ENCODE measurements at regions not wholly inside any gene's neighbourhood (a gene's known extent, or its start where the extent isn't known, plus 50 kb on each side); places are given as distances from the start of the nearest gene placed in this dataset.

DNA sequence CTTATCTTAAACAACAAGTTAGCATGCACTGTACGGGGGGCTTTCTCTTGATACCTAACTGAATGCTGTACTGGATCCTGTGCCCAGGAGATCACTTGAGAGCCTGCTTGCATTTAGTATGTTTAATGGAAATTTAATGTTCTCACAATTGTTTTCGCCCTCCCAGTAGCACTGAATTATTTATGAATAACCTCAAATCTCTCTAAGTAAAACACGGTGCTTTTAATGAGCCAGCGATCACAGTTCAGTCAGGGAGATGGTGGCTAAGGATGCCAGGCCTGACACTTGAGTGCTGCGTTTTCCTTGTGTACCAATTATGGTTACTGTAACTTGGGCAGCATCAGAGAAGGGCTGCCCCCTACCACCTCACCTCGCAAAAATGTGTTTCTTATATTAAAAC, 115.5 kb upstream of the ADARB2 start:
- 94% methylated on average over 5 to 6 of the region's 6 CpGs for WGBS, 2 experiments
- Histone ChIP-seq H3K27me3 (ENCODE audit: control insufficient read depth, insufficient read depth, low read length, poor library complexity, severe bottlenecking) (no peaks in the 10 kb centered on the region), H3K4me1 (ENCODE audit: control insufficient read depth, insufficient read depth, low read length) (no peaks in the 10 kb centered on the region), H3K4me3 (ENCODE audit: insufficient read depth, low read depth, low read length) (no peak overlapping the region), H3K9me3 (ENCODE audit: control insufficient read depth, low read length) (no peaks in the 10 kb centered on the region), H3K36me3 (ENCODE audit: control insufficient read depth, insufficient read depth, low read length) (no peaks in the 10 kb centered on the region), H3K27ac (ENCODE audit: insufficient read depth, low read depth, low read length, poor library complexity, severe bottlenecking) (no peak overlapping the region)

DNA sequence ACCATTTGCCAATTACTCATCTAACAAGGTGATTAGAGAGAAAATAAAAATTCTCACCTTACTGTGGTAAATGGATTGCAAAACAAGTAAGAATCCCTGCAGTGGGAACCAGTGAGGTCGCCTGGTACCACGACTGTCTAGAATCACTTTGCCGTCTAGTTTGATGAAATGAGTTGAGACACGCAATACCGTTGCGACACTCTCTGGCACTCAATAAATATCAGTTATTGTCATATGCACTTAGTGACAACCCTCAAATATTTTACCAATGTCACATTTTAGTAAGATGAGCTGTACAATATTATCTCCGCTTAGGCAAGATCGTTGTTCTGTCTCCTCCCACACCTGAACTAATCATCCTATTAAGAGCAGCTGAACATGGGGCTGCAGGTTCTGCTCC, 114.4 kb upstream of the ADARB2 start:
- 97% methylated on average over 8 of the region's 8 CpGs for WGBS, 2 experiments
- Histone ChIP-seq H3K36me3 (ENCODE audit: control insufficient read depth, insufficient read depth, low read length) (no peaks in the 10 kb centered on the region), H3K27me3 (ENCODE audit: control insufficient read depth, insufficient read depth, low read length, poor library complexity, severe bottlenecking) (no peaks in the 10 kb centered on the region)

DNA sequence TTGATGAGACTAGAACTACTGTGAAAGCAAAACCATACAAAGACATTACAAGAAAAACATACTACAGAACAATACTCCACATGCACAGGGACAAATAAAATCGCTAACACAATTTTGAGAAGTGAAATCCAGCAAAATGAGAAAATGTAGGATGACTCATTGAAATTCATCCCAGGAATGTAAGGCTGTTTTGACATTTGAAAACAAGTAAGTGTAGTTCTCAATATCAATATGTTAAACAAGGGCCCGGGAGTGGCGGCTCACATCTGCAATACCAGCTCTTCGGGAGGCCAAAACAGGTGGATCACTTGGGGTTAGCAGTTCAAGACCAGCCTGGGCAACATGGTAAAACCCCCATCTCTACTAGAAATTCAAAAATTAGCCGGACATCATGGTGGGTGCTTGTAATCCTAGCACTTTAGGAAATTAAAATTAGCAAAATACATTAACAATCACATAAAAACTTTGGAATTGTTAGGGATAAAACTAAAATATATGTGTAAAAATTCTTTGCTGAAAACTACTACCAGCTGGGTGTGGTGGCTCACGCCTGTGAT, 113.7 kb upstream of the ADARB2 start:
- no peak overlapping the region for H3K4me3 ChIP-seq (ENCODE audit: insufficient read depth, low read depth, low read length)
- H3K36me3 ChIP-seq (ENCODE audit: control insufficient read depth, insufficient read depth, low read length): no peaks in the 10 kb centered on the region
- no peaks in the 10 kb centered on the region for H3K4me1 ChIP-seq (ENCODE audit: control insufficient read depth, insufficient read depth, low read length)
- H3K27me3 ChIP-seq (ENCODE audit: control insufficient read depth, insufficient read depth, low read length, poor library complexity, severe bottlenecking): no peaks in the 10 kb centered on the region
- WGBS, 2 experiments: 77 to 81% methylated on average over 5 to 6 of the region's 6 CpGs
- H3K27ac ChIP-seq (ENCODE audit: insufficient read depth, low read depth, low read length, poor library complexity, severe bottlenecking): no peak overlapping the region
- H3K9me3 ChIP-seq (ENCODE audit: control insufficient read depth, low read length): no peaks in the 10 kb centered on the region

More for the DNA sequence above, 114.4 kb upstream of the ADARB2 start:
- Histone ChIP-seq H3K27ac (ENCODE audit: insufficient read depth, low read depth, low read length, poor library complexity, severe bottlenecking) (no peak overlapping the region), H3K4me3 (ENCODE audit: insufficient read depth, low read depth, low read length) (no peak overlapping the region), H3K4me1 (ENCODE audit: control insufficient read depth, insufficient read depth, low read length) (no peaks in the 10 kb centered on the region), H3K9me3 (ENCODE audit: control insufficient read depth, low read length) (no peaks in the 10 kb centered on the region)

DNA sequence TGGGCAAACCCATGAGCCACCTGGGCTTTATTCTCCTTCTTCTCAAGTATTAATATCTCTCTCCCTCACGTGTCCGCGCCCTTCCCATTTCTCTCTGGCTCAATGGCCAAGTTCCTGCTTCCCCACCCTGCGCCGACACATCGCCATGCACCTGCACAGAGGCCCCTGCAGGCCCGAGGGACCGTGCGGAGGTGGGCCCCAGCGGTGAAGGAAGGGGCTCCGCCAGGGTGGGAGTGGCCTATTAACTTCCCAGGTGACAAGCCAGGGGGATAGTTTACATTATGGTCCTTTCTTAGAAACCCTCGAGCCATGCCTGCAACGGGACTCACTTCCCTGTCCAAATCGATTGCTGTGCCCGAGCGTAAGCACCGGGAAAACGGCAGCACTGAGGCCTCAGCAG, 110.0 kb upstream of the ADARB2 start:
- no peaks in the 10 kb centered on the region for H3K27me3 ChIP-seq (ENCODE audit: control insufficient read depth, insufficient read depth, low read length, poor library complexity, severe bottlenecking)
- 96 to 97% methylated on average over 18 of the region's 18 CpGs for WGBS, 2 experiments
- H3K36me3 ChIP-seq (ENCODE audit: control insufficient read depth, insufficient read depth, low read length): no peaks in the 10 kb centered on the region
- no peak overlapping the region for H3K27ac ChIP-seq (ENCODE audit: insufficient read depth, low read depth, low read length, poor library complexity, severe bottlenecking)
- H3K4me1 ChIP-seq (ENCODE audit: control insufficient read depth, insufficient read depth, low read length): no peaks in the 10 kb centered on the region
- no peaks in the 10 kb centered on the region for H3K9me3 ChIP-seq (ENCODE audit: control insufficient read depth, low read length)
- no peak overlapping the region for H3K4me3 ChIP-seq (ENCODE audit: insufficient read depth, low read depth, low read length)

DNA sequence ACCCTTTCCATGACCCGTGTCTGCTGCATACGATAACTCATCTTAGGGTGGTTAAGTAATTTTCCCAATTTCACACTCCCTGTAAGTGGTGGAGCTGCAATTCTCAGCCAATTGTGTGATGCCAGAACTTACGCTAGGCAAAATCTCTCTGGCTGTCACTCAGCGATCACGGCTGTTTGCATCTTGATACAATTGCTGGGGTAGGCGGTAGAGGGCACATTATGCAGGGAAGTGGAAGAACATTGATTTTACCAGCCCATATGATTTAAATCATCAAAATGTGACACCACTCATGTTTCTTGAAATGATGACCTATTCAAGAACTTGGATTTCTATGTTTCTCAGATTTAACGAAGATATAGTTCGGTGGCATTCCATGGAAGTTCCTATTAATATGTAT, 108.7 kb upstream of the ADARB2 start:
- Histone ChIP-seq H3K27ac (ENCODE audit: insufficient read depth, low read depth, low read length, poor library complexity, severe bottlenecking) (no peak overlapping the region), H3K4me3 (ENCODE audit: insufficient read depth, low read depth, low read length) (no peak overlapping the region), H3K27me3 (ENCODE audit: control insufficient read depth, insufficient read depth, low read length, poor library complexity, severe bottlenecking) (no peaks in the 10 kb centered on the region), H3K36me3 (ENCODE audit: control insufficient read depth, insufficient read depth, low read length) (no peaks in the 10 kb centered on the region), H3K9me3 (ENCODE audit: control insufficient read depth, low read length) (no peaks in the 10 kb centered on the region), H3K4me1 (ENCODE audit: control insufficient read depth, insufficient read depth, low read length) (no peaks in the 10 kb centered on the region)
- 90 to 94% methylated on average over 8 of the region's 8 CpGs for WGBS, 2 experiments

DNA sequence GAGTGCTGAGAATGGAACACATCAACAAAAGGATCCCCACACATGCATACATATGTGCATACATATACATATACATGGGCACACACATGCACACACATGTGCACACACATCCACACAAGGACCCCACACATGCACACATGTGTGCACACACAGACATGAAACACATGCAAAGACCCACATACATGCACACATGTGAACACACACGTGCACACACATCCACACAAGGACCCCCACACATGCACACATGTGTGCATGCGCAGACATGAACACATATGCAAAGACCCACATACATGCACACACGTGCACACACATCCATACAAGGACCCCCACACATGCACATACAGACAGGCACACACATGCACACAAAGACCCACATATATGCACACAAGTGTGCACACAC, 104.4 kb upstream of the ADARB2 start:
- no peaks in the 10 kb centered on the region for H3K27me3 ChIP-seq (ENCODE audit: control insufficient read depth, insufficient read depth, low read length, poor library complexity, severe bottlenecking)
- WGBS, 2 experiments: 70 to 78% methylated on average over 3 of the region's 3 CpGs
- H3K27ac ChIP-seq (ENCODE audit: insufficient read depth, low read depth, low read length, poor library complexity, severe bottlenecking): no peak overlapping the region
- H3K9me3 ChIP-seq (ENCODE audit: control insufficient read depth, low read length): no peaks in the 10 kb centered on the region
- no peaks in the 10 kb centered on the region for H3K36me3 ChIP-seq (ENCODE audit: control insufficient read depth, insufficient read depth, low read length)
- no peaks in the 10 kb centered on the region for H3K4me1 ChIP-seq (ENCODE audit: control insufficient read depth, insufficient read depth, low read length)
- no peak overlapping the region for H3K4me3 ChIP-seq (ENCODE audit: insufficient read depth, low read depth, low read length)

DNA sequence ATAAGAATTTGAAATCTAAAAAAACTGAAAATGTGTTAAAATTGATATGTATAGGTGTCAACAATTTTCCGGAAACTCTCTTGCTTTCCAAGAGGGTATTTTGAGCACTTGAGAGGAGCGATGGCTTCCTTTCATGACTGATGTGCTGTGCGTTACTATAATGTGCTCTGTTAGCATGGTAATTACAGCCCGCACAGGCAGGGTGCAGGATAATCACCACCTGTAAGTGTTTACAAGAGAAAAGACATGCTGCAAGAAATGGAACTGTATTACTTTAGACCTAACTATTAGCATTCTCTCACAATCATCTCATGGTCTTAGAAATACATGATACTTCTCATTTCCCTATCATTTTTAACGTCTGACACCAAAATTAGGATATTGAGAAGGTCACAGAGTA, 92.4 kb upstream of the ADARB2 start:
- no peaks in the 10 kb centered on the region for H3K4me1 ChIP-seq (ENCODE audit: control insufficient read depth, insufficient read depth, low read length)
- no peaks in the 10 kb centered on the region for H3K9me3 ChIP-seq (ENCODE audit: control insufficient read depth, low read length)
- H3K36me3 ChIP-seq (ENCODE audit: control insufficient read depth, insufficient read depth, low read length): no peaks in the 10 kb centered on the region
- no peak overlapping the region for H3K27ac ChIP-seq (ENCODE audit: insufficient read depth, low read depth, low read length, poor library complexity, severe bottlenecking)
- no peak overlapping the region for H3K4me3 ChIP-seq (ENCODE audit: insufficient read depth, low read depth, low read length)
- no peaks in the 10 kb centered on the region for H3K27me3 ChIP-seq (ENCODE audit: control insufficient read depth, insufficient read depth, low read length, poor library complexity, severe bottlenecking)
- WGBS, 2 experiments: 76 to 84% methylated on average over 5 of the region's 5 CpGs

DNA sequence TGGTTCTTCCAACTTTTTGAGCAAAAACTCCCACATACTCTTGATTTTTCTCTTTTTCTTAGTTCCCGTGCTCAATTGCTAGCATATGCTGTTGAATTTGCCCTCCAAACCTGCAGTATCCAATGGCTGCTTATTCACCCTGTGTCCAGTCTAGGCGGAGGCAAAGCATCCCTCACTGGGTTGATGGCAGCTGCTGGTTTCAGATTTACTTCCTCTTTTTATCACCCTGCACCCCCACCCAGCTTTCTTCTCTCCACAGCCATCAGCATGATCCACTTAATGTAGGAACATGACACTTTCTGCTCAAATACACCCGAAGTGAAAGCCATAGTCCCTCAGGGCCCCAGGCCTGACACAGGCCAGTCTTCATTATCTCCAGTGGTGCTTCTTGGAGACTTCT, 87.6 kb upstream of the ADARB2 start:
- Histone ChIP-seq H3K36me3 (ENCODE audit: control insufficient read depth, insufficient read depth, low read length) (no peaks in the 10 kb centered on the region), H3K27ac (ENCODE audit: insufficient read depth, low read depth, low read length, poor library complexity, severe bottlenecking) (no peak overlapping the region), H3K27me3 (ENCODE audit: control insufficient read depth, insufficient read depth, low read length, poor library complexity, severe bottlenecking) (no peaks in the 10 kb centered on the region), H3K9me3 (ENCODE audit: control insufficient read depth, low read length) (no peaks in the 10 kb centered on the region), H3K4me3 (ENCODE audit: insufficient read depth, low read depth, low read length) (no peak overlapping the region), H3K4me1 (ENCODE audit: control insufficient read depth, insufficient read depth, low read length) (no peaks in the 10 kb centered on the region)
- 87 to 94% methylated on average over 3 of the region's 3 CpGs for WGBS, 2 experiments

DNA sequence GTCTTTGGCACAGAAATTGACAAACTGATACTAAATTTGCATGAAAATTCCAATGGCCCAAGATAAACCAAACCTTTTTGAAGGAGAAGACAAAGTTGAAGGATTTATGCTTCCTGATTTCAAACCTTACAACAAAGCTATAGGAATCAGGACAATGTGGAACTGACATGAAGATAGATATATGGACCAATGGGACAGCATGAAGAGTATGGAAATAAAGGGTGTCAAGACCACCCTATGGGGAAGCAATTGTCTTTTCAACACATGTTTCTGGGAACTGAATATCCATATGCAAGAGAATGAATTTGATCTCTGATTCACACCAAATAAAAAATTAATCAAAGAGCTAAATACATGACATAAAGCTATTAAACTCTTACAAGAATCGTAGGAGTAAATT, 77.2 kb upstream of the ADARB2 start:
- no peaks in the 10 kb centered on the region for H3K27me3 ChIP-seq (ENCODE audit: control insufficient read depth, insufficient read depth, low read length, poor library complexity, severe bottlenecking)
- H3K4me3 ChIP-seq (ENCODE audit: insufficient read depth, low read depth, low read length): no peak overlapping the region
- H3K27ac ChIP-seq (ENCODE audit: insufficient read depth, low read depth, low read length, poor library complexity, severe bottlenecking): no peak overlapping the region
- no CpG with 5 or more reads among the region's 1 CpG for whole genome bisulfite sequencing, 2 experiments
- no peaks in the 10 kb centered on the region for H3K4me1 ChIP-seq (ENCODE audit: control insufficient read depth, insufficient read depth, low read length)
- no peaks in the 10 kb centered on the region for H3K9me3 ChIP-seq (ENCODE audit: control insufficient read depth, low read length)
- H3K36me3 ChIP-seq (ENCODE audit: control insufficient read depth, insufficient read depth, low read length): no peaks in the 10 kb centered on the region

DNA sequence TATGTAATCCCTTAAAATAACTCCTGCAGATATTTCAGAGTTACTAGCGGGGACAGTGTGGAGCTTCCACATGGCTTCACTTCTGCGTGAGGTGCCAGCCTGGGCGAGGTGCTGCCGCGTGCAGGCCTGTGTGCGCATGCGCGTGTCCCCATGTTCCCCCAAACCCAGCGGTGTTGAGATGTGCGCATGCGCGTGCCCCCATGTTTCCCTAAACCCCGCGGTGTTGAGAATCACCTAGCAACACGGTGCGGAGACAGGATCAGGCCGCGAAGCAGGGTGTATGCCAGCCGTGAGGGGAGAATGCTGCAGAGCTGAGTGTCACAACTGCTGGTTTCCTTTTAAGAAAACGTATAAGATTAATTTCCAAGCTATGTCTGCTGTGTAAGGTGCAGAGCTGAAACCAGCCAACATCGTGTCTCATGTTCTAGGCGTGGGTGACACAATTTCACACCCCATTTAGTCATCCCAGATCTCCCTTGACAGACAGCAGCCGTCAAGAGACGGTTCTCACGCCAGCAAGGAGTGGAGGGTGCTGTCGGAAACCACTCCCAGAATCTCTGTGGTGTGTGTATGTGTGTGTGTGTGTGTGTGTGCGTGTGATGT, 71.9 kb upstream of the ADARB2 start:
- Histone ChIP-seq H3K9me3 (ENCODE audit: control insufficient read depth, low read length) (no peaks in the 10 kb centered on the region), H3K36me3 (ENCODE audit: control insufficient read depth, insufficient read depth, low read length) (no peaks in the 10 kb centered on the region), H3K27me3 (ENCODE audit: control insufficient read depth, insufficient read depth, low read length, poor library complexity, severe bottlenecking) (no peaks in the 10 kb centered on the region), H3K27ac (ENCODE audit: insufficient read depth, low read depth, low read length, poor library complexity, severe bottlenecking) (no peak overlapping the region), H3K4me1 (ENCODE audit: control insufficient read depth, insufficient read depth, low read length) (no peaks in the 10 kb centered on the region), H3K4me3 (ENCODE audit: insufficient read depth, low read depth, low read length) (no peak overlapping the region)
- 94% methylated on average over 27 of the region's 27 CpGs for WGBS, 2 experiments

DNA sequence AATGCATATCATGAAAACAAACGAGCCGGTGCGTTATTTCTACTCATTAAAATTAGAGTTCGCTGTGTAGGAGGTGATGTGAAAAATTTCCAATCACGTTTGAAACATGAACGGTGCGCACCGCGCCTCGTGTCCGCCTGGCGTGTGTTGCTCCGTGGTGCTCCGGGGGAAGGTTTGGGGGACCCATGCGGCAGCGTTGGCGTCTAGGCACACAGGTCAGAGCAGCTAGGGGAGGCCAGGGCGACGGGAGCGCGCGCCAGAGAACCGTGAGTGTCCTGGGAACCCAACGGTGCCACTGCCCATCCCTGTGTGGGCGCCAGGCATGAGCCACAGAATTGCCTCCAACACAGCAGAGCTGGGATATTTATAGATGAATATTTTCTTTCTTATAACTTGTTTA, 70.6 kb upstream of the ADARB2 start:
- Histone ChIP-seq H3K4me3 (ENCODE audit: insufficient read depth, low read depth, low read length) (no peak overlapping the region), H3K27ac (ENCODE audit: insufficient read depth, low read depth, low read length, poor library complexity, severe bottlenecking) (no peak overlapping the region), H3K27me3 (ENCODE audit: control insufficient read depth, insufficient read depth, low read length, poor library complexity, severe bottlenecking) (no peaks in the 10 kb centered on the region), H3K36me3 (ENCODE audit: control insufficient read depth, insufficient read depth, low read length) (no peaks in the 10 kb centered on the region), H3K4me1 (ENCODE audit: control insufficient read depth, insufficient read depth, low read length) (no peaks in the 10 kb centered on the region), H3K9me3 (ENCODE audit: control insufficient read depth, low read length) (no peaks in the 10 kb centered on the region)
- WGBS, 2 experiments: 94 to 95% methylated on average over 25 of the region's 25 CpGs

Data from ectodermal cell (in vitro differentiated cells).